NCI-H460 (cell line): ENCODE measurements at regions not wholly inside any gene's neighbourhood (a gene's known extent, or its start where the extent isn't known, plus 50 kb on each side); places are given as distances from the start of the nearest gene placed in this dataset.
"Not testable (repeated sequence)": the region's sequence is repeated elsewhere in the genome, so short reads cannot be mapped to it uniquely, and the experiment has no call there.

Source experiments
- DNase-seq: peaks from one replicate; pipeline ENCODE4 v3.0.0-alpha.2; 2016; ENCODE audit warnings: low read depth; ENCODE audit errors: extremely low read depth
- small RNA-seq, 2 experiments: library from RNA; depleted of rRNA; stranded (forward); fragments of <200 nt; gene quantifications; one replicate each; pipeline ENCODE3, GENCODE V24; 2014

DNA sequence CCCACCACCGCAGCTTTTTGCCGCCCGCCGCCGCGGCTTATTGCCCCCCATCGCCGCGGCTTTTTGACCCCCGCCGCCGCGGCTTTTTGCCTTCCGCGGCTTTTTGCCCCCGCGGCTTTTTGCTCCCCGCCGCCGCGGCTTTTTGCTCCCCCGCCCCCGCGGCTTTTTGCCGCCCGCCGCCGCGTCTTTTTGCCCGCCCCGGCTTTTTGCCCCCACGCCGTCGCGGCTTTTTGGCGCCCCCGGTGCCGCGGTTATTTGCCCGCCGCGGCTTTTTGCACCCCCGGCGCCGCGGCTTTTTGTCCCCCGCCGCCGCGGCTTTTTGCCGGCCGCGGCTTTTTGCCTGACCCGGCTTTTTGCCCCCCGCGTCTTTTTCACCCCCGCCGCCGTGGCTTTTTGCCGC is 3061.8 kb upstream of the TEKT4 start:
- not testable (repeated sequence) for DNase-seq

DNA sequence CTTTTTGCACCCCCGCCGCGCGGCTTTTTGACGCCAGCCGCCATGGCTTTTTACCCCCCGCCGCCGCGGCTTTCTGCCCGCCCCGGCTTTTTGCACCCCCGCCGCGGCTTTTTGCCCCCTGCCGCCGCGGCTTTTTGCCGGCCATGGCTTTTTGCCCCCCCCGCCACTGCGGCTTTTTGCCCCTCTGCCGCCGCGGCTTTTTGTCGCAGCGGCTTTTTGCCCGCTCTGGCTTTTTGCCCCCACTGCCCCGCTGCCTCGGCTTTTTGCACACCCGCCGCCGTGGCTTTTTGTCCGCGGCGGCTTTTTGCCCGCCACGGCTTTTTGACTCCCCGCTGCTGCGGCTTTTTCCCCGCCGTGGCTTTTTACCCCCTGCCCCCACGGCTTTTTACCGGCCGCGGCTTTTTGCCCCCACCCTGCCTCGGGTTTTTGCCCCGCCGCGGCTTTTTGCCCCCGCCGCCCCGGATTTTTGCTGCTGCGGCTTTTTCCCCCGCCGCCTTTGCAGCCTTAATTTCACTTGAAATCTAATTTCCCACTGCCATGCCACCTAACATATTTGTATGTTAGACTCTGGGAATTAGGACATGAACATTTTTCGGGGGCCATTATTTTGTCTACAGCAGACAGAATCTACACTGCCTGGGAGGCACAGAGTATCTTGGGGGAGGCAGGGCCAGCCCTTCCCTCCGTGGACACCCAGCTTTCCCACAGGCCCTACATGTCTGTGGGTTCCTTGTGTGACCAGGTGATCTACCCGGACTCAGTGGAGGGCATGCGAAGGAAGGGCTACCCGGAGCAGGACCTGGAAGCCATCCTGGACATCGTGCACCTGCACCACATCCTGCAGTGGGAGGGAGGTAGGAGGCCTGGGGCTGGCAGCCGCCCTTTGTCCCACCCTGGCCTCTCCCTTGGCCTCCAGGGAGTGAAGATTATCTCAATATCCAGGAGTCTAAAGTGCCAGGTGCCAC is 3031.0 kb upstream of the TEKT4 start:
- no peak for DNase-seq

DNA sequence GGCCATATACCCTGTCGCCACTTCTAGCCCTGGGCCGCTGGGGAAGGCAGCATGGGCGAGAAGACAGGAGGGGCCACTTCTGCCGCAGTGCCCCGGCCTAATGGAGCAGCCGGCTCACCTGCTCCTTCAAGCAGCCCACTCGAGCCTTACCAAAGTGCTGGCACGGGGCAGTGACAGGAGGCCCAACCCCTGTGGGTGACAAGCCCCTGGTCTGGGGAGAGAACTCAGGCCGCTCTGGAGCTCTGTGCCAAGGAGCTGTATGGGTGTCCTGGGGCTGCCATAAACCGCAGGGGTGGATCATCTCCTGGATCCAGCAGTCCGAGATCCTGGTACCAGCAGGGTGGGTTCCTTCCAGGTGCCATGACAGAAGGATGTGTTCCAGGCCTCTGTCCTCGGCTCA is 3029.0 kb upstream of the TEKT4 start:
- not testable (repeated sequence) for DNase-seq

DNA sequence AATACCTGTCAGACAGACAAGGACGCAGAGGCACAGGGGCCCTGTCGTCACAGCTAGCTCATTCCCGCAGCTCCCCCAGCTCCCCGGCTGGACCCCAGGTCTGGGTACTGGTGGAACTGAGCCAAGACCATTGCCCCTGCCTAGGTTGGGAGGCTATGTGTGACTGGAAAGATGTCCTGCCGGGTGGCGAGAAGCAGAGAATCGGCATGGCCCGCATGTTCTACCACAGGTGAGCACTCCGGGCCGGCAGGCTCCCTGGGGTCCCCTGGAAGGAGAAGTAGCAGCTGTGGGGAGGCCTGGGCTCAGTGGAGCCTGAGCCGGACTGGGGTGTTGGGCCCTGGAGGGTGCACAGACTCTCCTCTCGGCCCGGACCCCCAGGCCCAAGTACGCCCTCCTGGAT is 3028.3 kb upstream of the TEKT4 start:
- DNase-seq, result not testable (repeated sequence)

DNA sequence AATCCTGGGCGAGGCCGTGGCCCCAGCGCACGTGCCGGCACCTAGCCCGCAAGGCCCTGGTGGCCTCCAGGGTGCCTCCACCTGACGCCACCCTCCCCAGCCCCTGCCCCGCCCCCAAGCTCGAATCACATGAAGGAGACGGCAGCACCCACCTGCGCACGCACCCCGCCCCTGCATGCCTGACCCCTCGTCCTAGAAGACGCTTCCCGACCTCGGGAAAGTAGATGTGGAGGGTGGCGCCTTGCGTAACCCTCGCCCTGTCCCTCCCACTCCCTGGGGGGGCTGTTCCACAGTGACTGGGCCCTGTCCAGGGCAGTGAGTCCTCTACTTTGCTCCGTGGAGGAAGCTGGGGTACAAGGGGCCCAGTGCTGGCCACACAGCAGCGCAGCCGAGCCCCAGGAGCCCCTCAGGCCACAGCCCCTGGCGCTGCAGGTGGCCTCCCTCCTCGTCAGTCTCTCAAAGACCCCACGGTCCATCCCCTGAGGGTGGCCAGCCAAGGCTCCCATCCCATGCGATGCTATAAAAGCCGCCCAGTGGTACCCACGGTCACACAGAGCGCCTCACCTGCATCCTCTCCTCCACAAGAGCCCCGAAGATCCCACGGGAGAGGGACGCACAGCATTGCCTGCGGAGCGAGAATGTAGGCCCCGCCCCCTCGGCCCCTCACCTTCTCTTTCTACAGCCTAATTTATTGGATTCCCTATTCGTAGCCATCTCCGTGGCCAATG is 3027.3 kb upstream of the TEKT4 start:
- not testable (repeated sequence) for DNase-seq

DNA sequence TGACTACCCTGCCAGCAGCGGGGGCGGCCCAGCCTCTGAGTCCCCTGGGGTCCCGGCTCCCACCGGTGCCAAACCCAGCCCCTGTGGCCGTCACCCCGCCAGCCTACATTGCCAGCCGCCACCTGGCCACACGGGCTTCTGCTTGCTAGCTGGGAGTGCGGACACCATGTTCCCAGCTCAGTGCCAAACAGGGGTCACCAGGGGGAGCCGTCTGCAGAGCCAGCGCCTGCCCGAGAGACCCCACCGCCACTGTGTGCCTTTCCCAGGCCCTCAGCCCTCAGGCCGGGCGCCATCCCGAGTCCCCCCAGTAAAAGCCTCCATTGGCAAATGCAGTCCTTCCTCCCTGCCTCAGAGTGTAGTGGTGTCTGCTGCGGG is 3026.8 kb upstream of the TEKT4 start:
- DNase-seq, result not testable (repeated sequence)

DNA sequence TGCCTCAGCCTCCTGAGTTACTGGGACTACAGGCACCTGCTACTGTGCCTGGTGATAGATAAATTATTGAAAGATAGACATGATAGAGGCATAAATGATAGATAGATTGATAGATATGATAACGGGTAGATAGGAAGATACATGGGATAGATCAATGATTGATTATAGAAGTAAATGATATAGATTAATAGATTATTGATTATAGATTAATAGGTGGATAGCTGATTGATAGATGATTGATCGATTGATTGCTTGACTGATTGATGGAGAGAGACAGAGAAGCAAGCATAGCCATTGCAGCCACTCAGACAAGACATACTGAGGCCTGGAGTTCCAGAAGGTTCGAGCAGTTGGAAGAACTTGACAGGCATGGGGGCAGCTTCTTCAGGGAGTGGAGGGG is 3024.8 kb upstream of the TEKT4 start:
- DNase-seq, result not testable (repeated sequence)

DNA sequence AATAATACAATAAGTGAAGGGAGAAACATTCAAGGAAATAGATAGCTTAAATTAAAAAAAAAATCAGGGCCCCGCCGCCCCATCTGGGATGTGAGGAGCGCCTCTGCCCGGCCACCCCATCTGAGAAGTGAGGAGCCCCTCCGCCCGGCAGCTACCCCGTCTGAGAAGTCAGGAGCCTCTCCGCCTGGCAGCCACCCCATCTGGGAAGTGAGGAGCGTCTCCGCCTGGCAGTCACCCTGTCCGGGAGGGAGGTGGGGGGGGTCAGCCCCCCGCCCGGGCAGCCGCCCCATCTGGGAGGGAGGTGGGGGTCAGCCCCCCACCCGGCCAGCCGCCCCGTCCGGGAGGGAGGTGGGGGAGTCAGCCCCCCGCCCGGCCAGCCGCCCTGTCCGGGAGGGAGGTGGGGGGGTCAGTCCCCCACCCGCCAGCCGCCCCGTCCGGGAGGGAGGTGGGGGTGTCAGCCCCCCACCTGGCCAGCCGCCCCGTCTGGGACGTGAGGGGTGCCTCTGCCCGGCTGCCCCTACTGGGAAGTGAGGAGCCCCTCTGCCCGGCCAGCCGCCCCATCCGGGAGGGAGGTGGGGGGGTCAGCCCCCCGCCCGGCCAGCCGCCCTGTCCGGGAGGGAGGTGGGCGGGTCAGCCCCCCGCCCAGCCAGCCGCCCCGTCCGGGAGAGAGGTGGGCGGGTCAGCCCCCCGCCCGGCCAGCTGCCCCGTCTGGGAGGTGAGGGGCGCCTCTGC is 3019.4 kb upstream of the TEKT4 start:
- not testable (repeated sequence) for DNase-seq

DNA sequence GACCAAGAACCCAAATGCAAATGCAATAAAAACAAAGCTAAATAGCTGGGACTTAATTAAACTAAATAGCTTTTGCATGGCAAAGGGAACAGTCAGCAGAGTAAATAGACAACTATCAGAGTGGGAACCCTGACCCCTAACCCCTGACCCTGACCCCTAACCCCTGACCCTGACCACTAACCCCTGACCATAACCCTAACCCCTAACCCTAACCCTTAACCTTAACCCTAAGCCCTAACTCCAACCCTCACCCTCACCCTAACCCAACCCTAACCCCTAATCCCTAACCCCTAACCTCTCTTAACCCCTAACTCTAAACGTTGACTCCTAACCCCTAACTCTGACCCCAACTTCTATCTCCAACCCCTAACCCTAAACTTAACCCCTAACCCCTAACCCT is 3014.3 kb upstream of the TEKT4 start:
- not testable (repeated sequence) for DNase-seq

DNA sequence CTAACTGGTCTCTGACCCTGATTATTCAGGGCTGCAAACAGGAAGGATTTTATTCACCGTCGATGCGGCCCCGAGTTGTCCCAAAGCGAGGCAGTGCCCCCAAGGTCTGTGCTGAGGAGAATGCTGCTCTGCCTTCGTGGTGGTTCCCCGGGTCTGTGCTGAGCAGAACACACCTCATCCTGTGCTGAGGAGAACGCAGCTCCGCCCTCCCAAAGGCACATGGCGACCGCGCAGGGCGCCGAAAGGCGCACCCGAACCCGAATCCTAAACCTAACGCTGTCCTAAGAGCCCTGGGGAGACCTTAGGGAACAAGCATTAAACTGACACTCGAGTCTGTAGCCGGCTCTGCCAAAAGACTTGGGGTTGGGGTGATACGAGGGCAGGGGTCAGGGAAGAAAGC is 3013.5 kb upstream of the TEKT4 start:
- not testable (repeated sequence) for DNase-seq

DNA sequence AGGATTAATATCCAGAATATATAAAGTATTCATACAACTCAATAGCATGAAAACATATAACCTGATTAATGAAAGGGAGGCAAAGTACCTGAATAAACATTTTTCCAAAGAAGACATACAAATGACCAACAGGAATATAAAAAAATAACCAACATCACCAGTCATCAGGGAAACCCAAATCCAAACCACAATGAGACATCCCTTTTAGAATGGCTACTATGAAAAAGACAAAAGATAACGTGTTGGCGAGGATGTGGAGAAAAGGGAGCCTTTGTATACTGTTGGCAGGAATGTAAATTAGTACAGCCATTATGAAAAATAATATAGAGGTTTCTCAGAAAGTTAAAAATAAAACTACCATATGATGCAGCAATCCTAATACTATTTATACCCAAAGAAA is 2999.5 kb upstream of the TEKT4 start:
- DNase-seq, result not testable (repeated sequence)

DNA sequence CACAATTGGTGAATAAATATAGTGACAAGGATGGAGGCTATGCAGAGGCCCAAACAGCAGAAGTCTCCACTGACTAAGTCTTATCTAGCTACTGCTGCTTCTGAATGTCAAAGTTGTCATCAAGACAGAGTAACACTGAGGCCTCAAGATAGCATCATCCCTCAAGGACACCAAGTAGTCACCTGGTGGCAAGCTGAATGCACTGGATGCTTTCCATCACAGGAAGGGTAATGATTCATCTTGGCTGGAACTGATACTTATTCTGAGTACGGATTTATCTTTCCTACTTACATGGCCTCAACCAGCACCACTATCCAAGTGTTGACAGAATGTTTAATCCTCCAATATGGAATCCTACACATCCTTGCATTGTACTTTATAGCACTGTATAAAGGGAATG is 2997.8 kb upstream of the TEKT4 start:
- not testable (repeated sequence) for DNase-seq

DNA sequence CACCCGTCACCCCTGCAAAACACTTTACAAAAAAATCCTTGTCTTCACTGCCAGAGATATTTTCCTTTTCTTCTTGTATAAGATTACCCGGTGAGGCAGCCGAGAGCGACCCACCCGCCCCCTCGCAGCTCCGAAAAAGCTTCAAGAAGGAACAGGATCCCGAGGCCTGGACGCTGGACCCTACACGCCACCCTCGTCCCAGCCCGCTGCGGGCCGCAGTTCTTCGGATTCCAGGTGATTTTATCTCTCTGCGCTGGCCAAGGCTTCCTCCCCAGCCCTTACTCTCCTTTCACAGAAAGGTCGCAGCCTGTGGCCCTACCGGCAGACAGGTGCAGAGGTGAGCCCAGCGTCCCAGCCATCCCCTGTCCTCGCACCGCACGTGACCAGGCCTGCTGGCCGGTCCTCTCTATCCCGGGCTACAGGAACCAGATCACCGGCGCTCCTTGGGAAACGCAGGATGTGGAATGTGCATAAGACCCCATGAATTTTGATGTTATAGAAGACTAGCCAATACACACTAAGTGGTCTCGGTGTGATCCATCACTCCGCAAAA is 2993.5 kb upstream of the TEKT4 start:
- DNase-seq, result not testable (repeated sequence)

DNA sequence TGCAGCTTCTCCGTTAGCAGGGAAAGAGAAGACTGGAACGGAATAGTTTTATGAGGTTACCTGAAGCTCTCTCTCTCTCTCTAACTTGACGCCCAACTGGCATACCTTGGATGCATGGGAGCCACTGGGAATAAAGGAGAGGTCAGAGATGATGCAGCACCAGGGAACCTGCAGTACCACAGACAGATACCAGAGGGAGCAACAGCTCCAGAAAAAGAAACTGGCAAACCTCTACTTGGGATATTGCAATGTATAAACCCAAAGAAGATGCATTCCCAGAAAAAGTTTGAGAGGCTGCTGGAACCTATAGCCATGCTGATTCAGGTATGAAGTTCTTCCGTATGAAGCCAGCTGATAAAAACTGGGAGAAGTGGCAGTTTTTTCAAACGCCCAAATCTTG is 2976.1 kb upstream of the TEKT4 start:
- DNase-seq, result not testable (repeated sequence)

DNA sequence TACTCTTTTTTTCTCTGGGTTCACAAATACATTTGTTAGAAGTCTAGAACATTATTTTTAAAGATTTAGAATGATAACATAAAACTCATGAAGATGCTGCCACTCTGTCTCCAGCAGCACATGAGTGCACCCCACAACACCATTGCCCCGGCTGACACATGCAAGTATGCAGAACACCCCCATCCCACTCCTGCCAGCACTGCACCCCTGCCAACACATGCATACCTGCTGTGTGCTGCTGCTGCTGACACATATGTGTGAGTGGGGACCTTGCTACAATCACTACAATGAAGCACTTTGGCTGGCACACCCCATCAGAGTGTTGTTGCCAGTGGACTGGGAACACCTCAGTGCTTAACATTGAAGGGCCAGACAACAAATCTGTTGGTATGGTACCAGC is 2953.6 kb upstream of the TEKT4 start:
- DNase-seq, result not testable (repeated sequence)

Small RNA genes lying in the stretch of these regions (small RNA-seq; reads per million reads assigned to genes)
- 0 reads per million in 2 experiments for gene AC127391.1
